ENCODE measurements at regions not wholly inside any gene's neighbourhood (a gene's known extent, or its start where the extent isn't known, plus 50 kb on each side); places are given as distances from the start of the nearest gene placed in this dataset.
A peak's percentile ranks its signal among the peaks of the same experiment; 100 is the strongest.

DNA sequence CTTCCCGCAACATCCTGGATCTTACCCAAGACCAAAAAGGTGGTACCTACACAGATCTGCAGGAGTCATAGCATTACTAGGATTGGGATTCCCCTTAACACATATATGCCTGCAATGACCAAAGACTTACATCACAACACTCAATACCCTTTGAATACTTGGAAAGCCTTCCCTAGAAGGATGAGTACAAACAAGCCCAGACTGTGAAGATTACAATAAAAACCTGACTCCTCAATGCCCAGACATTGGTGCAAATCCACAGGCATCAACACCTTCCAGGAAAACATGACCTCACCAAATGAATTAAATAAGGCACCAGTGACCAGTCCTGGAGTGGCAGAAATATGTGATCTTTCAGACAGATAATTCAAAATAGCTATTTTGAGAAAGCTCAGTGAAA is 326.8 kb downstream of the TBL1XR1 start:
- 100% methylated on average over 1 of the region's 1 CpG for WGBS, 2 donors
- Histone ChIP-seq H3K36me3 (no peaks in the 10 kb centered on the region), H3K4me1 (peaks cover 0 to 8% (median 0%) of the 10 kb centered on the region in 3 donors), H3K4me3 (no peak overlapping the region), H3K27me3 (no peaks in the 10 kb centered on the region), H3K9me3 (no peaks in the 10 kb centered on the region), H3K27ac (no peak overlapping the region)
- FAIRE-seq (no peak), ATAC-seq (no peak), DNase-seq (no peak)
- intact Hi-C loops (cut with DNase I) = no loop called here
- TF ChIP-seq CTCF (IDR thresholded peaks at IDR 0.05) = no peak

- FAIRE-seq = no peak
- H3K4me1 ChIP-seq = peaks cover 0 to 5% (median 0%) of the 10 kb centered on the region in 3 donors
- intact Hi-C loops (cut with DNase I) = no loop called here
- H3K27me3 ChIP-seq = no peaks in the 10 kb centered on the region
- no peak overlapping the region for H3K27ac ChIP-seq
- H3K9me3 ChIP-seq = no peaks in the 10 kb centered on the region
- no peak for TF ChIP-seq CTCF (IDR thresholded peaks at IDR 0.05)
- 48 to 52% methylated on average over 7 of the region's 7 CpGs for WGBS, 2 donors
- DNase-seq = peak in 4 of 6 donors; percentile 36 to 74 (median 47)
- peak; percentile 78 to 88 (median 85) for ATAC-seq
- no peaks in the 10 kb centered on the region for H3K36me3 ChIP-seq
- no peak overlapping the region for H3K4me3 ChIP-seq
Measured at GRCh38 chr3:176867681-176868663, 329.3 kb downstream of the TBL1XR1 start.

DNA sequence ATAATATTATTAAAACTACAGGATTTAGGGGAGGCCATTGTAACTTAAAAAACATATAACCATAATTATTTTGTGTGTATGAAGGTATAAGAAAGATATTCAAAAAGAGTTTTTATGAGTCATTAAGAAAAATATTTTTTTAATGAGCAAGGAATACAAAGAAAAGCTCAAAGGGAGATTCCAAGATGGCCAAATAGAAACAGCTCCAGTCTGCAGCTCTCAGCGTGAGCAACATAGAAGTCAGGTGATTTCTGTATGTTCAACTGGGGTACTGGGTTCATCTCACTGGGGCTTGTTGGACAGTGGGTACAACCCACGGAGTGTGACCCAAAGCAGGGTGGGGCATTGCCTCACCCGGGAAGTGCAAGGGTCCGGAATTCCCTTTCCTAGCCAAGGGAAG is 336.1 kb downstream of the TBL1XR1 start:
- no peak overlapping the region for H3K27ac ChIP-seq
- no peaks in the 10 kb centered on the region for H3K36me3 ChIP-seq
- H3K4me1 ChIP-seq = no peaks in the 10 kb centered on the region
- no peaks in the 10 kb centered on the region for H3K27me3 ChIP-seq
- DNase-seq (no peak), FAIRE-seq (no peak), ATAC-seq (no peak)
- WGBS, 2 donors = 87 to 97% methylated on average over 4 of the region's 4 CpGs
- intact Hi-C loops (cut with DNase I) = no loop called here
- TF ChIP-seq CTCF (IDR thresholded peaks at IDR 0.05) = no peak
- H3K4me3 ChIP-seq = no peak overlapping the region
- H3K9me3 ChIP-seq = no peaks in the 10 kb centered on the region

- TF ChIP-seq CTCF (IDR thresholded peaks at IDR 0.05) = no peak
- DNase-seq (no peak), FAIRE-seq (no peak), ATAC-seq (no peak)
- no peak overlapping the region for H3K27ac ChIP-seq
- no peaks in the 10 kb centered on the region for H3K36me3 ChIP-seq
- H3K4me1 ChIP-seq = no peaks in the 10 kb centered on the region
- intact Hi-C loops (cut with DNase I) = no loop called here
- no peaks in the 10 kb centered on the region for H3K27me3 ChIP-seq
- no peak overlapping the region for H3K4me3 ChIP-seq
- H3K9me3 ChIP-seq = no peaks in the 10 kb centered on the region
Measured at GRCh38 chr3:176856721-176857120, 340.6 kb downstream of the TBL1XR1 start.

- H3K4me1 ChIP-seq = no peaks in the 10 kb centered on the region
- no peaks in the 10 kb centered on the region for H3K9me3 ChIP-seq
- WGBS, 2 donors = 56 to 60% methylated on average over 2 of the region's 2 CpGs
- ATAC-seq (peak in 3 of 4 donors; percentile 29 to 71 (median 66)), DNase-seq (no peak), FAIRE-seq (no peak)
- H3K36me3 ChIP-seq = no peaks in the 10 kb centered on the region
- intact Hi-C loops (cut with DNase I) = no loop called here
- H3K4me3 ChIP-seq = no peak overlapping the region
- no peaks in the 10 kb centered on the region for H3K27me3 ChIP-seq
- TF ChIP-seq CTCF (IDR thresholded peaks at IDR 0.05) = no peak
- H3K27ac ChIP-seq = no peak overlapping the region
Measured at GRCh38 chr3:176855901-176856486, 341.3 kb downstream of the TBL1XR1 start.
